ENCODE measurements at regions not wholly inside any gene's neighbourhood (a gene's known extent, or its start where the extent isn't known, plus 50 kb on each side); places are given as distances from the start of the nearest gene placed in this dataset.

GRCh38 chr4:36824682-36825081 lies 419.9 kb upstream of the NWD2 start:
- H3K27ac ChIP-seq (ENCODE audit: low read depth in 1 of 2, low read length in 1 of 2): no peak overlapping the region
- no peaks in the 10 kb centered on the region for H3K4me1 ChIP-seq (ENCODE audit: control insufficient read depth in 2 of 2, insufficient read depth in 2 of 2, low read length in 2 of 2)
- no peaks in the 10 kb centered on the region for H3K36me3 ChIP-seq (ENCODE audit: control insufficient read depth in 2 of 2, insufficient read depth in 2 of 2, low read length in 1 of 2)
- 70% methylated on average over 3 of the region's 3 CpGs for WGBS
- no peaks in the 10 kb centered on the region for H3K27me3 ChIP-seq (ENCODE audit: control insufficient read depth in 2 of 2, insufficient read depth in 1 of 2, low read length in 1 of 2)
- DNase-seq (ENCODE audit: low read depth in 6 of 9, low spot score in 9 of 9): no peak
- no peaks in the 10 kb centered on the region for H3K9me3 ChIP-seq (ENCODE audit: control insufficient read depth in 2 of 2, insufficient read depth in 1 of 2, low read length in 1 of 2)
- H3K4me3 ChIP-seq (ENCODE audit: low read length in 2 of 2): no peak overlapping the region

DNA sequence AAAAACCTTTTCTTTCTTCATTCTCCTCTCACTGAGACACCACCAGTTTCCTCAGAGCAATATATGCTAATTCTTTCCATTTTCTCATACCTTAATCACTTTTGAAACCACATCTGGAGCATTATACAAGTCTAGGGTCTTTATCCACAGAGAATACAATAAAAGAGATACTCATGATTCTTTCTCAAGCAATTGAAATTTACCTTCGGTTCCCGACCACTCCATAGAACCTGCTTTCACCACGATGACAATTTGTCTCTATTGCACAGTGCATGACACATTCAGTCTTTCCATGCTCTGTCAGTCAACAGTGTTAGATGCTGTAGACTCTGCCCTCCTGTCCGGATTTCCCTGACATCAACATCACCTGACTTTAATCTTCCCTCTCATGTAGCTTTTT lies 409.3 kb upstream of the NWD2 start:
- no peak for DNase-seq (ENCODE audit: low read depth in 6 of 9, low spot score in 9 of 9)

GRCh38 chr4:36841583-36842326 lies 402.8 kb upstream of the NWD2 start:
- Histone ChIP-seq H3K4me1 (ENCODE audit: control insufficient read depth in 2 of 2, insufficient read depth in 2 of 2, low read length in 2 of 2) (no peaks in the 10 kb centered on the region), H3K27ac (ENCODE audit: low read depth in 1 of 2, low read length in 1 of 2) (no peak overlapping the region), H3K9me3 (ENCODE audit: control insufficient read depth in 2 of 2, insufficient read depth in 1 of 2, low read length in 1 of 2) (no peaks in the 10 kb centered on the region), H3K27me3 (ENCODE audit: control insufficient read depth in 2 of 2, insufficient read depth in 1 of 2, low read length in 1 of 2) (no peaks in the 10 kb centered on the region), H3K36me3 (ENCODE audit: control insufficient read depth in 2 of 2, insufficient read depth in 2 of 2, low read length in 1 of 2) (no peaks in the 10 kb centered on the region), H3K4me3 (ENCODE audit: low read length in 2 of 2) (no peak overlapping the region)
- DNase-seq (ENCODE audit: low read depth in 6 of 9, low spot score in 9 of 9): no peak
- WGBS: 84% methylated on average over 9 of the region's 9 CpGs

More for the DNA sequence above, 409.3 kb upstream of the NWD2 start:
- H3K27me3 ChIP-seq (ENCODE audit: control insufficient read depth in 2 of 2, insufficient read depth in 1 of 2, low read length in 1 of 2): no peaks in the 10 kb centered on the region
- no peak overlapping the region for H3K4me3 ChIP-seq (ENCODE audit: low read length in 2 of 2)
- no peaks in the 10 kb centered on the region for H3K36me3 ChIP-seq (ENCODE audit: control insufficient read depth in 2 of 2, insufficient read depth in 2 of 2, low read length in 1 of 2)
- no peaks in the 10 kb centered on the region for H3K4me1 ChIP-seq (ENCODE audit: control insufficient read depth in 2 of 2, insufficient read depth in 2 of 2, low read length in 2 of 2)
- H3K27ac ChIP-seq (ENCODE audit: low read depth in 1 of 2, low read length in 1 of 2): no peak overlapping the region
- H3K9me3 ChIP-seq (ENCODE audit: control insufficient read depth in 2 of 2, insufficient read depth in 1 of 2, low read length in 1 of 2): no peaks in the 10 kb centered on the region
- 79% methylated on average over 4 of the region's 4 CpGs for WGBS

- DNase-seq (ENCODE audit: low read depth in 6 of 9, low spot score in 9 of 9): no peak
- Histone ChIP-seq H3K9me3 (ENCODE audit: control insufficient read depth in 2 of 2, insufficient read depth in 1 of 2, low read length in 1 of 2) (no peaks in the 10 kb centered on the region), H3K4me1 (ENCODE audit: control insufficient read depth in 2 of 2, insufficient read depth in 2 of 2, low read length in 2 of 2) (no peaks in the 10 kb centered on the region), H3K27me3 (ENCODE audit: control insufficient read depth in 2 of 2, insufficient read depth in 1 of 2, low read length in 1 of 2) (no peaks in the 10 kb centered on the region), H3K36me3 (ENCODE audit: control insufficient read depth in 2 of 2, insufficient read depth in 2 of 2, low read length in 1 of 2) (no peaks in the 10 kb centered on the region), H3K4me3 (ENCODE audit: low read length in 2 of 2) (no peak overlapping the region), H3K27ac (ENCODE audit: low read depth in 1 of 2, low read length in 1 of 2) (no peak overlapping the region)
Measured at GRCh38 chr4:36844448-36844847, 400.1 kb upstream of the NWD2 start.

GRCh38 chr4:36852856-36853255 lies 391.7 kb upstream of the NWD2 start:
- WGBS: 65% methylated on average over 4 of the region's 4 CpGs
- H3K9me3 ChIP-seq (ENCODE audit: control insufficient read depth in 2 of 2, insufficient read depth in 1 of 2, low read length in 1 of 2): no peaks in the 10 kb centered on the region
- no peaks in the 10 kb centered on the region for H3K4me1 ChIP-seq (ENCODE audit: control insufficient read depth in 2 of 2, insufficient read depth in 2 of 2, low read length in 2 of 2)
- DNase-seq (ENCODE audit: low read depth in 6 of 9, low spot score in 9 of 9): no peak
- no peak overlapping the region for H3K4me3 ChIP-seq (ENCODE audit: low read length in 2 of 2)
- H3K27ac ChIP-seq (ENCODE audit: low read depth in 1 of 2, low read length in 1 of 2): no peak overlapping the region
- H3K27me3 ChIP-seq (ENCODE audit: control insufficient read depth in 2 of 2, insufficient read depth in 1 of 2, low read length in 1 of 2): no peaks in the 10 kb centered on the region
- no peaks in the 10 kb centered on the region for H3K36me3 ChIP-seq (ENCODE audit: control insufficient read depth in 2 of 2, insufficient read depth in 2 of 2, low read length in 1 of 2)

DNA sequence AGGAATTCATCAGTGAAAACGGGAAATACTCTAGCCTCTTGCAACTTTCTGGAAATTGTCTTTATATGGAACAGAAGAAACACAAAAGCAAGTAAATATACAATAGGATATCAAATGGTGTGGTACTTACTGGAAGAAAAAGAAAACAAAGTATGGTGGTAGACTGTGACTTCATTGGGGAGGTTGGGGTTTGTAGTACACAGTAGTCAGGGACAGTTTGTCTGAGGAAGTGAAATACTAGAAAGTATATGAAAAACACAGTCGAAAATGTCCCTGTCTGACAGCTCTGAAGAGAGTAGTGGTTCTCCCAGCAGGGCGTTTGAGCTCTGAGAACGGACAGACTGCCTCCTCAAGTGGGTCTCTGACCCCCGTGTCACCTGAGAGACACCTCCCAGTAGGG lies 390.0 kb upstream of the NWD2 start:
- DNase-seq (ENCODE audit: low read depth in 6 of 9, low spot score in 9 of 9): no peak
- Histone ChIP-seq H3K4me1 (ENCODE audit: control insufficient read depth in 2 of 2, insufficient read depth in 2 of 2, low read length in 2 of 2) (no peaks in the 10 kb centered on the region), H3K27me3 (ENCODE audit: control insufficient read depth in 2 of 2, insufficient read depth in 1 of 2, low read length in 1 of 2) (no peaks in the 10 kb centered on the region), H3K9me3 (ENCODE audit: control insufficient read depth in 2 of 2, insufficient read depth in 1 of 2, low read length in 1 of 2) (no peaks in the 10 kb centered on the region), H3K27ac (ENCODE audit: low read depth in 1 of 2, low read length in 1 of 2) (no peak overlapping the region), H3K4me3 (ENCODE audit: low read length in 2 of 2) (no peak overlapping the region), H3K36me3 (ENCODE audit: control insufficient read depth in 2 of 2, insufficient read depth in 2 of 2, low read length in 1 of 2) (no peaks in the 10 kb centered on the region)
- 71% methylated on average over 5 of the region's 5 CpGs for WGBS

GRCh38 chr4:36863601-36864000 lies 380.9 kb upstream of the NWD2 start:
- H3K27ac ChIP-seq (ENCODE audit: low read depth in 1 of 2, low read length in 1 of 2): no peak overlapping the region
- H3K36me3 ChIP-seq (ENCODE audit: control insufficient read depth in 2 of 2, insufficient read depth in 2 of 2, low read length in 1 of 2): no peaks in the 10 kb centered on the region
- H3K9me3 ChIP-seq (ENCODE audit: control insufficient read depth in 2 of 2, insufficient read depth in 1 of 2, low read length in 1 of 2): no peaks in the 10 kb centered on the region
- H3K27me3 ChIP-seq (ENCODE audit: control insufficient read depth in 2 of 2, insufficient read depth in 1 of 2, low read length in 1 of 2): no peaks in the 10 kb centered on the region
- 87% methylated on average over 2 of the region's 2 CpGs for WGBS
- H3K4me3 ChIP-seq (ENCODE audit: low read length in 2 of 2): no peak overlapping the region
- DNase-seq (ENCODE audit: low read depth in 6 of 9, low spot score in 9 of 9): no peak
- H3K4me1 ChIP-seq (ENCODE audit: control insufficient read depth in 2 of 2, insufficient read depth in 2 of 2, low read length in 2 of 2): no peaks in the 10 kb centered on the region

GRCh38 chr4:36870121-36870520 lies 374.4 kb upstream of the NWD2 start:
- no peak for DNase-seq (ENCODE audit: low read depth in 6 of 9, low spot score in 9 of 9)
- H3K36me3 ChIP-seq (ENCODE audit: control insufficient read depth in 2 of 2, insufficient read depth in 2 of 2, low read length in 1 of 2): no peaks in the 10 kb centered on the region
- no peaks in the 10 kb centered on the region for H3K27me3 ChIP-seq (ENCODE audit: control insufficient read depth in 2 of 2, insufficient read depth in 1 of 2, low read length in 1 of 2)
- no peaks in the 10 kb centered on the region for H3K9me3 ChIP-seq (ENCODE audit: control insufficient read depth in 2 of 2, insufficient read depth in 1 of 2, low read length in 1 of 2)
- H3K4me3 ChIP-seq (ENCODE audit: low read length in 2 of 2): no peak overlapping the region
- H3K27ac ChIP-seq (ENCODE audit: low read depth in 1 of 2, low read length in 1 of 2): no peak overlapping the region
- H3K4me1 ChIP-seq (ENCODE audit: control insufficient read depth in 2 of 2, insufficient read depth in 2 of 2, low read length in 2 of 2): no peaks in the 10 kb centered on the region

DNA sequence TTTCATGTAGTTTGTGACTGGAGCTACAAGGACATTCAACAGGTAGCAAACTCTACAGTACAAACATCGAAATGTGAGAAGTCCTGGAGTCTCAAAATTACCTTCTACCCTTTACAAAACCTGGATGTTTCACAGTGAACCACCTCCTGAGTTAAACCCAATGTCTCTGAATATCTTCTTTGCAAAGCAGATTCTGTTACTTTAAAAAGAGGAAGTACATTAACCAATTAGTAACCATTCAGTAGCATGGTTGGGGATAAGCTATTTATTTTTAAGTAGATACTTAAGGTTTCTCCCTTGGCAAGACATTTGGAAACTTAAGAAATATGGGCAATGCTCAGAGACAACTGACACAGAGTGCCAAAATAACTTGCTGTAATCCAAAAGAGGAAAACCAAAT lies 371.9 kb upstream of the NWD2 start:
- Histone ChIP-seq H3K27ac (ENCODE audit: low read depth in 1 of 2, low read length in 1 of 2) (no peak overlapping the region), H3K4me3 (ENCODE audit: low read length in 2 of 2) (no peak overlapping the region), H3K36me3 (ENCODE audit: control insufficient read depth in 2 of 2, insufficient read depth in 2 of 2, low read length in 1 of 2) (no peaks in the 10 kb centered on the region), H3K9me3 (ENCODE audit: control insufficient read depth in 2 of 2, insufficient read depth in 1 of 2, low read length in 1 of 2) (no peaks in the 10 kb centered on the region), H3K27me3 (ENCODE audit: control insufficient read depth in 2 of 2, insufficient read depth in 1 of 2, low read length in 1 of 2) (no peaks in the 10 kb centered on the region), H3K4me1 (ENCODE audit: control insufficient read depth in 2 of 2, insufficient read depth in 2 of 2, low read length in 2 of 2) (no peaks in the 10 kb centered on the region)
- WGBS: 73% methylated on average over 1 of the region's 1 CpG
- DNase-seq (ENCODE audit: low read depth in 6 of 9, low spot score in 9 of 9): no peak

- H3K36me3 ChIP-seq (ENCODE audit: control insufficient read depth in 2 of 2, insufficient read depth in 2 of 2, low read length in 1 of 2): no peaks in the 10 kb centered on the region
- no peak overlapping the region for H3K4me3 ChIP-seq (ENCODE audit: low read length in 2 of 2)
- WGBS: 89% methylated on average over 3 of the region's 3 CpGs
- H3K27ac ChIP-seq (ENCODE audit: low read depth in 1 of 2, low read length in 1 of 2): no peak overlapping the region
- DNase-seq (ENCODE audit: low read depth in 6 of 9, low spot score in 9 of 9): no peak
- H3K4me1 ChIP-seq (ENCODE audit: control insufficient read depth in 2 of 2, insufficient read depth in 2 of 2, low read length in 2 of 2): no peaks in the 10 kb centered on the region
- H3K9me3 ChIP-seq (ENCODE audit: control insufficient read depth in 2 of 2, insufficient read depth in 1 of 2, low read length in 1 of 2): no peaks in the 10 kb centered on the region
- no peaks in the 10 kb centered on the region for H3K27me3 ChIP-seq (ENCODE audit: control insufficient read depth in 2 of 2, insufficient read depth in 1 of 2, low read length in 1 of 2)
Measured at GRCh38 chr4:36884151-36884550, 360.4 kb upstream of the NWD2 start.
